Liver (tissue), 8 donors: ENCODE measurements at regions not wholly inside any gene's neighbourhood (a gene's known extent, or its start where the extent isn't known, plus 50 kb on each side); places are given as distances from the start of the nearest gene placed in this dataset.

Source experiments
- DNase-seq: peaks from one replicate; pipeline ENCODE4 v3.0.0-alpha.2; 2017; ENCODE audit warnings: low spot score
- H3K27ac ChIP-seq, 2 donors: one replicate each; pipeline ENCODE4 v1.7.0; 2013; ENCODE audit warnings: inconsistent platforms in 2 of 2, low read length in 2 of 2, control low read depth in 1 of 2, low read depth in 1 of 2, mild to moderate bottlenecking in 1 of 2
- H3K27me3 ChIP-seq, 4 donors: one replicate each; pipeline versions ENCODE4 v1.6.1 to v1.7.0; 2013; ENCODE audit warnings: low read length in 3 of 4, inconsistent platforms in 1 of 4, mild to moderate bottlenecking in 1 of 4, moderate library complexity in 1 of 4; ENCODE audit not compliant: control insufficient read depth in 4 of 4, insufficient read depth in 4 of 4
- H3K36me3 ChIP-seq, 4 donors: one replicate each; pipeline versions ENCODE4 v1.6.1 to v1.7.0; 2013; ENCODE audit warnings: low read length in 3 of 4, mild to moderate bottlenecking in 3 of 4, low read depth in 1 of 4, moderate library complexity in 1 of 4; ENCODE audit not compliant: control insufficient read depth in 4 of 4, insufficient read depth in 3 of 4
- H3K4me1 ChIP-seq, 4 donors: one replicate each; pipeline versions ENCODE4 v1.6.1 to v1.7.0; 2013; ENCODE audit warnings: low read length in 3 of 4, mild to moderate bottlenecking in 3 of 4, moderate library complexity in 1 of 4; ENCODE audit not compliant: control insufficient read depth in 4 of 4, insufficient read depth in 4 of 4
- H3K4me3 ChIP-seq, 3 donors: one replicate each; pipeline versions ENCODE4 v1.6.1 to v1.7.0; 2013; ENCODE audit warnings: low read length in 3 of 3, control low read depth in 1 of 3, low read depth in 1 of 3, mild to moderate bottlenecking in 1 of 3
- H3K9ac ChIP-seq, 2 donors: one replicate each; pipeline ENCODE4 v1.7.0; 2013; ENCODE audit warnings: low read length in 2 of 2, mild to moderate bottlenecking in 2 of 2, moderate library complexity in 2 of 2, control low read depth in 1 of 2, low read depth in 1 of 2
- H3K9me3 ChIP-seq, 4 donors: one replicate each; pipeline versions ENCODE4 v1.6.1 to v1.7.0; 2013; ENCODE audit warnings: low read length in 3 of 4; ENCODE audit not compliant: control insufficient read depth in 4 of 4
- ATF3 ChIP-seq: IDR thresholded peaks from 2 replicates; pipeline ENCODE4 v1.6.1; 2016; ENCODE audit warnings: antibody characterized with exemption
- EGR1 ChIP-seq, 2 donors: IDR thresholded peaks; 2 replicates each; pipeline ENCODE4 v1.6.1; 2016 to 2018; ENCODE audit warnings: antibody characterized with exemption in 2 of 2, low read depth in 2 of 2
- FOXA1 ChIP-seq: IDR thresholded peaks from 2 replicates; pipeline ENCODE4 v1.6.1; 2016; ENCODE audit warnings: antibody characterized with exemption
- FOXA2 ChIP-seq: IDR thresholded peaks from 2 replicates; pipeline ENCODE4 v1.6.1; 2016; ENCODE audit warnings: antibody characterized with exemption
- GABPA ChIP-seq, 2 donors: IDR thresholded peaks in 1 of 2; conservative IDR thresholded peaks in 1 of 2; 2 replicates each; pipeline ENCODE4 v1.6.1; 2016; ENCODE audit warnings: antibody characterized with exemption in 2 of 2, mild to moderate bottlenecking in 1 of 2, moderate library complexity in 1 of 2
- HNF4A ChIP-seq, 2 donors: conservative IDR thresholded peaks; 2 replicates each; pipeline ENCODE4 v1.6.1; 2016; ENCODE audit warnings: antibody characterized with exemption in 2 of 2, mild to moderate bottlenecking in 2 of 2
- HNF4G ChIP-seq: IDR thresholded peaks from 2 replicates; pipeline ENCODE4 v1.6.1; 2016; ENCODE audit warnings: antibody characterized with exemption
- JUND ChIP-seq, 2 donors: IDR thresholded peaks; 2 replicates each; pipeline ENCODE4 v1.6.1; 2016; ENCODE audit warnings: antibody characterized with exemption in 2 of 2
- NR2F2 ChIP-seq: IDR thresholded peaks from 2 replicates; pipeline ENCODE4 v1.6.1; 2016; ENCODE audit warnings: antibody characterized with exemption
- RAD21 ChIP-seq, 2 donors: IDR thresholded peaks; 2 replicates each; pipeline ENCODE4 v1.6.1; 2016; ENCODE audit warnings: antibody characterized with exemption in 2 of 2, mild to moderate bottlenecking in 2 of 2
- RXRA ChIP-seq, 2 donors: IDR thresholded peaks; 2 replicates each; pipeline ENCODE4 v1.6.1; 2017 to 2018; ENCODE audit warnings: antibody characterized with exemption in 2 of 2, mild to moderate bottlenecking in 1 of 2
- SP1 ChIP-seq: IDR thresholded peaks from 2 replicates; pipeline ENCODE4 v1.6.1; 2018; ENCODE audit warnings: antibody characterized with exemption, mild to moderate bottlenecking
- TAF1 ChIP-seq: conservative IDR thresholded peaks from 2 replicates; pipeline ENCODE4 v1.6.1; 2016; ENCODE audit warnings: antibody characterized with exemption, mild to moderate bottlenecking
- YY1 ChIP-seq: IDR thresholded peaks from 2 replicates; pipeline ENCODE4 v1.6.1; 2016; ENCODE audit warnings: antibody characterized with exemption, mild to moderate bottlenecking
- WGBS: extraction: QIAGEN DNeasy Blood & Tissue Kit; methylation state at CpG from one replicate; pipeline ENCODE4 v1.1.7; 2013; 5-methylcytosine and 5-hydroxymethylcytosine counted together
- TF ChIP-seq, protein P1 (sequence below): IDR thresholded peaks from 2 replicates; pipeline ENCODE4 v1.6.1; 2016; ENCODE audit warnings: antibody characterized with exemption
- TF ChIP-seq, protein P2 (sequence below): IDR thresholded peaks from 2 replicates; pipeline ENCODE4 v1.6.1; 2016; ENCODE audit warnings: antibody characterized with exemption
- TF ChIP-seq, protein P3 (sequence below): fragments of 150-350 bp; IDR thresholded peaks from 2 replicates; pipeline ENCODE4 v1.5.1; 2017; ENCODE audit warnings: improper control_type of control experiment, low read depth, low read length; ENCODE audit not compliant: missing input control
- TF ChIP-seq, protein P4 (sequence below): IDR thresholded peaks from 2 replicates; pipeline ENCODE4 v1.6.1; 2016; ENCODE audit warnings: antibody characterized with exemption, mild to moderate bottlenecking
- donor health status: healthy.
- donor health status: healthy.
- donor health status: healthy.
- donor health status: healthy.
- donor health status: healthy.

GRCh38 chr22:49260681-49261580 is 566.7 kb downstream of the BRD1 start:
- no peak for DNase-seq
- H3K9ac ChIP-seq = no peak overlapping the region
- H3K36me3 ChIP-seq = no peaks in the 10 kb centered on the region
- no peak overlapping the region for H3K4me3 ChIP-seq
- no peak overlapping the region for H3K27ac ChIP-seq
- peaks cover 0 to 8% (median under 1%) of the 10 kb centered on the region in 4 donors for H3K27me3 ChIP-seq
- TF ChIP-seq YY1 (no peak), NR2F2 (no peak), TAF1 (no peak), SP1 (no peak), HNF4G (no peak), HNF4A (conservative IDR thresholded peaks at IDR 0.05) (no peak), ATF3 (no peak), JUND (IDR thresholded peaks at IDR 0.05) (no peak), EGR1 (IDR thresholded peaks at IDR 0.05; ENCODE audit: low read depth in 2 of 2) (no peak), FOXA1 (no peak), FOXA2 (no peak), GABPA (IDR thresholded peaks at IDR 0.05 in 1 of 2, conservative IDR thresholded peaks at IDR 0.05 in 1 of 2) (no peak)
- TF ChIP-seq, protein P1, sequence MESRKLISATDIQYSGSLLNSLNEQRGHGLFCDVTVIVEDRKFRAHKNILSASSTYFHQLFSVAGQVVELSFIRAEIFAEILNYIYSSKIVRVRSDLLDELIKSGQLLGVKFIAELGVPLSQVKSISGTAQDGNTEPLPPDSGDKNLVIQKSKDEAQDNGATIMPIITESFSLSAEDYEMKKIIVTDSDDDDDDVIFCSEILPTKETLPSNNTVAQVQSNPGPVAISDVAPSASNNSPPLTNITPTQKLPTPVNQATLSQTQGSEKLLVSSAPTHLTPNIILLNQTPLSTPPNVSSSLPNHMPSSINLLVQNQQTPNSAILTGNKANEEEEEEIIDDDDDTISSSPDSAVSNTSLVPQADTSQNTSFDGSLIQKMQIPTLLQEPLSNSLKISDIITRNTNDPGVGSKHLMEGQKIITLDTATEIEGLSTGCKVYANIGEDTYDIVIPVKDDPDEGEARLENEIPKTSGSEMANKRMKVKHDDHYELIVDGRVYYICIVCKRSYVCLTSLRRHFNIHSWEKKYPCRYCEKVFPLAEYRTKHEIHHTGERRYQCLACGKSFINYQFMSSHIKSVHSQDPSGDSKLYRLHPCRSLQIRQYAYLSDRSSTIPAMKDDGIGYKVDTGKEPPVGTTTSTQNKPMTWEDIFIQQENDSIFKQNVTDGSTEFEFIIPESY = no peak
- no peaks in the 10 kb centered on the region for H3K9me3 ChIP-seq
- 76% methylated on average over 17 of the region's 17 CpGs for WGBS
- no peaks in the 10 kb centered on the region for H3K4me1 ChIP-seq

GRCh38 chr22:49259839-49260615 is 567.6 kb downstream of the BRD1 start:
- Histone ChIP-seq H3K9me3 (no peaks in the 10 kb centered on the region), H3K36me3 (no peaks in the 10 kb centered on the region), H3K9ac (no peak overlapping the region), H3K4me1 (no peaks in the 10 kb centered on the region), H3K27me3 (peaks cover 0 to 8% (median under 1%) of the 10 kb centered on the region in 4 donors), H3K27ac (no peak overlapping the region), H3K4me3 (no peak overlapping the region)
- 81% methylated on average over 8 of the region's 8 CpGs for WGBS
- TF ChIP-seq HNF4G = no peak
- no peak for TF ChIP-seq GABPA (IDR thresholded peaks at IDR 0.05 in 1 of 2, conservative IDR thresholded peaks at IDR 0.05 in 1 of 2)
- TF ChIP-seq FOXA1 = no peak
- no peak for TF ChIP-seq EGR1 (IDR thresholded peaks at IDR 0.05; ENCODE audit: low read depth in 2 of 2)
- TF ChIP-seq, protein P1 = no peak
- TF ChIP-seq JUND (IDR thresholded peaks at IDR 0.05) = no peak
- TF ChIP-seq, protein P2, sequence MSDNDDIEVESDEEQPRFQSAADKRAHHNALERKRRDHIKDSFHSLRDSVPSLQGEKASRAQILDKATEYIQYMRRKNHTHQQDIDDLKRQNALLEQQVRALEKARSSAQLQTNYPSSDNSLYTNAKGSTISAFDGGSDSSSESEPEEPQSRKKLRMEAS = no peak
- TF ChIP-seq SP1 = no peak
- TF ChIP-seq ATF3 = no peak
- no peak for TF ChIP-seq RXRA (IDR thresholded peaks at IDR 0.05)
- TF ChIP-seq TAF1 = no peak
- TF ChIP-seq, protein P3, sequence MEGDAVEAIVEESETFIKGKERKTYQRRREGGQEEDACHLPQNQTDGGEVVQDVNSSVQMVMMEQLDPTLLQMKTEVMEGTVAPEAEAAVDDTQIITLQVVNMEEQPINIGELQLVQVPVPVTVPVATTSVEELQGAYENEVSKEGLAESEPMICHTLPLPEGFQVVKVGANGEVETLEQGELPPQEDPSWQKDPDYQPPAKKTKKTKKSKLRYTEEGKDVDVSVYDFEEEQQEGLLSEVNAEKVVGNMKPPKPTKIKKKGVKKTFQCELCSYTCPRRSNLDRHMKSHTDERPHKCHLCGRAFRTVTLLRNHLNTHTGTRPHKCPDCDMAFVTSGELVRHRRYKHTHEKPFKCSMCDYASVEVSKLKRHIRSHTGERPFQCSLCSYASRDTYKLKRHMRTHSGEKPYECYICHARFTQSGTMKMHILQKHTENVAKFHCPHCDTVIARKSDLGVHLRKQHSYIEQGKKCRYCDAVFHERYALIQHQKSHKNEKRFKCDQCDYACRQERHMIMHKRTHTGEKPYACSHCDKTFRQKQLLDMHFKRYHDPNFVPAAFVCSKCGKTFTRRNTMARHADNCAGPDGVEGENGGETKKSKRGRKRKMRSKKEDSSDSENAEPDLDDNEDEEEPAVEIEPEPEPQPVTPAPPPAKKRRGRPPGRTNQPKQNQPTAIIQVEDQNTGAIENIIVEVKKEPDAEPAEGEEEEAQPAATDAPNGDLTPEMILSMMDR = no peak
- TF ChIP-seq RAD21 (IDR thresholded peaks at IDR 0.05) = no peak
- no peak for TF ChIP-seq NR2F2
- TF ChIP-seq, protein P4, sequence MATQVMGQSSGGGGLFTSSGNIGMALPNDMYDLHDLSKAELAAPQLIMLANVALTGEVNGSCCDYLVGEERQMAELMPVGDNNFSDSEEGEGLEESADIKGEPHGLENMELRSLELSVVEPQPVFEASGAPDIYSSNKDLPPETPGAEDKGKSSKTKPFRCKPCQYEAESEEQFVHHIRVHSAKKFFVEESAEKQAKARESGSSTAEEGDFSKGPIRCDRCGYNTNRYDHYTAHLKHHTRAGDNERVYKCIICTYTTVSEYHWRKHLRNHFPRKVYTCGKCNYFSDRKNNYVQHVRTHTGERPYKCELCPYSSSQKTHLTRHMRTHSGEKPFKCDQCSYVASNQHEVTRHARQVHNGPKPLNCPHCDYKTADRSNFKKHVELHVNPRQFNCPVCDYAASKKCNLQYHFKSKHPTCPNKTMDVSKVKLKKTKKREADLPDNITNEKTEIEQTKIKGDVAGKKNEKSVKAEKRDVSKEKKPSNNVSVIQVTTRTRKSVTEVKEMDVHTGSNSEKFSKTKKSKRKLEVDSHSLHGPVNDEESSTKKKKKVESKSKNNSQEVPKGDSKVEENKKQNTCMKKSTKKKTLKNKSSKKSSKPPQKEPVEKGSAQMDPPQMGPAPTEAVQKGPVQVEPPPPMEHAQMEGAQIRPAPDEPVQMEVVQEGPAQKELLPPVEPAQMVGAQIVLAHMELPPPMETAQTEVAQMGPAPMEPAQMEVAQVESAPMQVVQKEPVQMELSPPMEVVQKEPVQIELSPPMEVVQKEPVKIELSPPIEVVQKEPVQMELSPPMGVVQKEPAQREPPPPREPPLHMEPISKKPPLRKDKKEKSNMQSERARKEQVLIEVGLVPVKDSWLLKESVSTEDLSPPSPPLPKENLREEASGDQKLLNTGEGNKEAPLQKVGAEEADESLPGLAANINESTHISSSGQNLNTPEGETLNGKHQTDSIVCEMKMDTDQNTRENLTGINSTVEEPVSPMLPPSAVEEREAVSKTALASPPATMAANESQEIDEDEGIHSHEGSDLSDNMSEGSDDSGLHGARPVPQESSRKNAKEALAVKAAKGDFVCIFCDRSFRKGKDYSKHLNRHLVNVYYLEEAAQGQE = no peak
- no peak for TF ChIP-seq FOXA2
- TF ChIP-seq YY1 = no peak
- no peak for DNase-seq
